ENCODE measurements at regions not wholly inside any gene's neighbourhood (a gene's known extent, or its start where the extent isn't known, plus 50 kb on each side); places are given as distances from the start of the nearest gene placed in this dataset.

DNA sequence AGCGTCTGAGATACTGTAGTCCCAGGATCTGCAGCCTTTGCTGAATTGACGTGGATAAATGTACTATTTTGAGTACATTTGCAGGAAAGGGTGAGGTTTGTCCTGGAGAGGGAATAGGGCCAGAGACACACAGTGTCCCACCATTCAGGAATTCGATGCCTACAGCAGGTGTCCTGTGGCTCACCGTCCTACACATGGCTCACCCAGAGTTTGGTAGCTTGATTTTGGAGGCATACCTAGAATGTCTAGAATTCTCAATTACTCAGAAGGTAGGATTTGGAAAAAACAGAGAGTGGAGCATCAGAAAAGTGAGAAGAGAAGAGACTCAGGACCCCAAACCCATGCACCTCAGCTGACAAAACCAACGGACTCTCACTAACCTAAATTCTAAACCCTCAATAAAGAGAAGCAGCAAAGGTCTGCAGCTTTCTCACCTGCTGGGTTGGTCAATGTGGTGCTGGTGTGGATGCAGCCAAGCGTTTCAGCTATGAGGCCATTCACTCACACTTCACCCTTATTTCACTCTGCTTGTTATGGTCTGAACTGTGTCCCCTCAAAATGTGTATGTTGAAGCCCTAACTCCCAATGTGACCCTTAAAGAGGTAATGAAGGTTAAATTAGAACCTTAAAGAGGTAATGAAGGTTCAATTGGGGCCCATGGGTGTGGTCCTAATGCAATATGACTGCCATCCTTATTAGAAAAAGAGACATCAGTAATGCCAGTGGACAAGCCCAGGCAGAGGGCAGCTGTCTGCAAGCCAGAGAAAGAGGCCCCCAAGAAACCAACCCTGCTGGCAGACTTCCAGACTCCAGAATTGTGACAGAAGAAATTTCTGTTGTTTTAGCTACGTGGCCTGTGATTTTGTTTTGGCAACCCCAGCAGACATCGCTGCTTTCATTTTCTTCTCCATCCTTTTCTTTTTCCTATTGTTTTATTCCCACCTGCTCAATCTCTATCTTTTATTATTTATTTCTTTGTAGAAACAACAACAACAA lies 187.8 kb downstream of the SNX19 start:
- no peaks in the 10 kb centered on the region for H3K36me3 ChIP-seq
- intact Hi-C loops (cut with DNase I), result no loop called here
- no peak overlapping the region for H3K4me3 ChIP-seq
- no peak for DNase-seq
- TF ChIP-seq, protein P1, sequence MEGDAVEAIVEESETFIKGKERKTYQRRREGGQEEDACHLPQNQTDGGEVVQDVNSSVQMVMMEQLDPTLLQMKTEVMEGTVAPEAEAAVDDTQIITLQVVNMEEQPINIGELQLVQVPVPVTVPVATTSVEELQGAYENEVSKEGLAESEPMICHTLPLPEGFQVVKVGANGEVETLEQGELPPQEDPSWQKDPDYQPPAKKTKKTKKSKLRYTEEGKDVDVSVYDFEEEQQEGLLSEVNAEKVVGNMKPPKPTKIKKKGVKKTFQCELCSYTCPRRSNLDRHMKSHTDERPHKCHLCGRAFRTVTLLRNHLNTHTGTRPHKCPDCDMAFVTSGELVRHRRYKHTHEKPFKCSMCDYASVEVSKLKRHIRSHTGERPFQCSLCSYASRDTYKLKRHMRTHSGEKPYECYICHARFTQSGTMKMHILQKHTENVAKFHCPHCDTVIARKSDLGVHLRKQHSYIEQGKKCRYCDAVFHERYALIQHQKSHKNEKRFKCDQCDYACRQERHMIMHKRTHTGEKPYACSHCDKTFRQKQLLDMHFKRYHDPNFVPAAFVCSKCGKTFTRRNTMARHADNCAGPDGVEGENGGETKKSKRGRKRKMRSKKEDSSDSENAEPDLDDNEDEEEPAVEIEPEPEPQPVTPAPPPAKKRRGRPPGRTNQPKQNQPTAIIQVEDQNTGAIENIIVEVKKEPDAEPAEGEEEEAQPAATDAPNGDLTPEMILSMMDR (IDR thresholded peaks at IDR 0.05), result no peak
- no peaks in the 10 kb centered on the region for H3K4me1 ChIP-seq
- H3K27me3 ChIP-seq, result no peaks in the 10 kb centered on the region
- H3K9me3 ChIP-seq, result peaks cover 11% of the 10 kb centered on the region
- ATAC-seq, result no peak
- H3K27ac ChIP-seq, result no peak overlapping the region

DNA sequence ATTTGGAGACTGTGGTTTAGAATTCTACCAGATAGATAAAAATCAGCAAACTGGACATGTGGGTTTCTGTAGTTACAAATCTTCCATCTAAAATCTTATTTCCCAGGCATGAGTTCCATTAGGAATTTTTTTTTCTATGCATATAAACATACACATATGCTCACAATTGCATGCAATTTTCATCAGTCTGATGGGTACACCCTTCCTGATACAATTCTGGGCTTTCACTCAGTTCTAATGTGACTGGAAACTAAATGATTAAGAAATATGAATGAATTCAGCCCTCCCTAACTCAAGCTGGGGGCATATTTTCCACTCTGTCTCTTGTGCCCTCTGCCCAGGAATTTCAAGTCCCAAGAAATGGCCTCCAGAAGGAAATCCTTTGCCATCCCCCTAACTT lies 187.1 kb downstream of the SNX19 start:
- no peaks in the 10 kb centered on the region for H3K4me1 ChIP-seq
- DNase-seq (no peak), ATAC-seq (no peak)
- TF ChIP-seq, protein P1 (IDR thresholded peaks at IDR 0.05), result no peak
- no peak overlapping the region for H3K4me3 ChIP-seq
- no peaks in the 10 kb centered on the region for H3K36me3 ChIP-seq
- no peaks in the 10 kb centered on the region for H3K27me3 ChIP-seq
- H3K27ac ChIP-seq, result no peak overlapping the region
- intact Hi-C loops (cut with DNase I), result no loop called here
- H3K9me3 ChIP-seq, result peaks cover 11% of the 10 kb centered on the region

DNA sequence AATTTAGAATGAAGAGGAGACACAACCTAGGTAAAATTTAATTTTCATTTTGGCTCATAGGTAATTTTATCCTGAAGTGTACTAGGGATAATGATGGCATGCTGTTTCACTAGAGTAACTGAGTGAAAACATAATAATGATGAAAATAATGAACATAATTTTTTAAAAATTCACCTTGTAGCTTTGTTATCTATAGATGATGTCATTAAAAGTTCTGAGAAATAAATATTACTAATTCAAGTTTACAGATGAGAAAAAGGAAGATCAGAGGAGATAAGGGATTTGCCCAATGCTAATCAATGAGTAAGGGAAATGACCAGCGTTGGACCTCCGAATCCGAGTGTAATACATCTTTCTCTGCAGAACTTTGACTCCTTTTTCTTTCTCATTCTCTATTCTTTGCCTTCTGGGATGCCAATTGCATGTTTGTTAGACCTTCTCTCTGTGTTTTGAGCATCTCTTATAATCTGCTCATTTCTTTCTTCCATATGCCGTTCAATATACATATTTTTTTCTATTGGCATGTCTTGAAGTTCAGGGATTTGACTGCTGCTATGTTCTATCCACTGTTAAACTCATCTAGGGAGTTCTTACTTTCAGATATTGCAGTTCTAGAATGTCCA lies 186.5 kb downstream of the SNX19 start:
- Histone ChIP-seq H3K27me3 (no peaks in the 10 kb centered on the region), H3K4me1 (no peaks in the 10 kb centered on the region), H3K4me3 (no peak overlapping the region), H3K27ac (no peak overlapping the region), H3K36me3 (no peaks in the 10 kb centered on the region), H3K9me3 (peaks cover 11% of the 10 kb centered on the region)
- no peak for DNase-seq
- ATAC-seq, result no peak
- TF ChIP-seq, protein P1 (IDR thresholded peaks at IDR 0.05), result no peak
- intact Hi-C loops (cut with DNase I), result no loop called here

DNA sequence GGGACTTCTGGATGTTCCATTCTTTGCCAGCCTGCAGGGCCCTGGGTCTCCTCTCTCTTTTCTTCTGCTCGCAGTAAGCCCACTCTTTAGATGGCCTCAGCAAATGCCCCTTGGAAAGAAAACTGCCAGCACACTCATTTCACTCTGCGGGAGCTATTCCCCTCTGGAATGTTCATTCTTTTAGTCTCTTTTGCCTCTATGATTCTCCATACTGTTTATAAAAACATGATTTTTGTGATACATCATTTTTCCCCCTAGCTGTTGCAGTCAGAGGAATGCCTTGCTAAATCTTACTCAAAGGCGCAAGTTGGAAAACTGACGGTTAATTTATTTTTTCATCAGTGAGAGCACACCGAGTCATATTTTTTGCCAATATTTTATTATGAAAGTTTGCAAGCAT lies 184.9 kb downstream of the SNX19 start:
- no peak for DNase-seq
- TF ChIP-seq, protein P1 (IDR thresholded peaks at IDR 0.05), result no peak
- intact Hi-C loops (cut with DNase I), result no loop called here

DNA sequence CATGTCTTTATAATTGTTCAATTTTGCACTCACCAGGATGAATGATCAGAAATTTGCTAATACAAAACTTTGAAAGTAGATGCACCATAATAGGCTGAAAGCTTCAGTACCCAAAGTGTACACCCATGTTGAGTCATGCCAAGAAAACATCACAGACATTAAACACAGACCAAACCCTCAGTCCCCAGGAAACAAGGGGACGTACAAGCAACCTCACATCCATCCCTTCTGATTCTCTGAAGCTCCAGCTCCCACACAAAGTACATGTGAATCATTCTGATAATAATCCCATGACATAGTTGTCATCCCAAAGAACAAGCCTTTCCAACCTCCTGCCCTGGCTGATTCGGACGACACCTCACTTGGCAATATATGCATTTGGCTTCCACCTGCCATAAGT lies 183.8 kb downstream of the SNX19 start:
- TF ChIP-seq, protein P1 (IDR thresholded peaks at IDR 0.05), result no peak
- Histone ChIP-seq H3K4me1 (no peaks in the 10 kb centered on the region), H3K36me3 (no peaks in the 10 kb centered on the region), H3K27me3 (no peaks in the 10 kb centered on the region), H3K27ac (no peak overlapping the region), H3K9me3 (peaks cover 11% of the 10 kb centered on the region), H3K4me3 (no peak overlapping the region)
- no peak for ATAC-seq
- DNase-seq, result no peak
- intact Hi-C loops (cut with DNase I), result no loop called here

More for the DNA sequence above, 184.9 kb downstream of the SNX19 start:
- Histone ChIP-seq H3K4me3 (no peak overlapping the region), H3K27ac (no peak overlapping the region), H3K9me3 (peaks cover 11% of the 10 kb centered on the region), H3K4me1 (no peaks in the 10 kb centered on the region), H3K36me3 (no peaks in the 10 kb centered on the region), H3K27me3 (no peaks in the 10 kb centered on the region)
- ATAC-seq, result no peak
